Stimulated activated CD4-positive, alpha-beta T cell treated with anti-CD3 and anti-CD28 coated beads, Interleukin-2, amount 100 ng/mL, for 4 hours (primary cell): ENCODE measurements at regions not wholly inside any gene's neighbourhood (a gene's known extent, or its start where the extent isn't known, plus 50 kb on each side); places are given as distances from the start of the nearest gene placed in this dataset.
"Not testable (repeated sequence)": the region's sequence is repeated elsewhere in the genome, so short reads cannot be mapped to it uniquely, and the experiment has no call there.

Experiments
- DNase-seq: peaks from one replicate; pipeline ENCODE4 v3.0.0-alpha.2; 2020; ENCODE audit warnings: low read depth

DNA sequence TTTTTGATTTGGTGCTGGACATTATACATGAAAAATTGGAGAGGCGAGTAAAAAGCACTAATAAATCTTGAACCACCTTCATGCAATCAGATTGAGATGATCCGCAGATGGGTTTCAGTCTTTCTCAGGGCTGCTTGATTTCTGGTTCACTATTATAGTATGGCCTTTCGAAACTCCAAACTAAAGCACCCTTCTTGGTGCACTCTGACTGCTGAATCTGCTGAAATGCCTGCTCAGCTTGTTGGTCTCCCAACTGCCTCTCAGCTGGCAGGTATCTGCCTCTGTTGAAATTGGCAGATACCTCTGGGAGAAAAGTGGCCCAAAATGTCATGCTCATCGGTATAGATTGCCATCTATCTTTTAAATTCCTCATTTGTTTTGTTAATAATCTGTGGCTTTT is 102.5 kb upstream of the WIPF3 start:
- not testable (repeated sequence) for DNase-seq

DNA sequence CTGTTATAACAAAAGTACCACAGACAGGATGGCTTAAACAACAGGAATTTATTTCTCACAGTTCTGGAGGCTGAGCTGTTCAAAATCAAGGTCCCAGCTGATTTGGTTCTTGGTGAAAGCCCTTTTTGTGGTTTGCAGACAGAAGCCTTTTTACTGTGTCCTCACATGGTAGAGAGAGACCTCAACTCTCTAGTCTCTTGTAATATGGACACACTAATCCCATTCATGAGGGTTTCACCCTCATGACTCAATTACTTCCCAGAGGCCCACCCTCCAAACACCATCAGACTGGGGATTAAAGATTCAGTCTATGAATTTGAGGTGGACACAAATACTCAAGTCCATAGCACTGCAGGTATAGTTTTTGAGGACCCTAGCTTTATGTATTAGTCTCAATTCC is 97.3 kb upstream of the WIPF3 start:
- not testable (repeated sequence) for DNase-seq

GRCh38 chr7:29723127-29723526 is 83.2 kb upstream of the WIPF3 start:
- DNase-seq, result not testable (repeated sequence)

DNA sequence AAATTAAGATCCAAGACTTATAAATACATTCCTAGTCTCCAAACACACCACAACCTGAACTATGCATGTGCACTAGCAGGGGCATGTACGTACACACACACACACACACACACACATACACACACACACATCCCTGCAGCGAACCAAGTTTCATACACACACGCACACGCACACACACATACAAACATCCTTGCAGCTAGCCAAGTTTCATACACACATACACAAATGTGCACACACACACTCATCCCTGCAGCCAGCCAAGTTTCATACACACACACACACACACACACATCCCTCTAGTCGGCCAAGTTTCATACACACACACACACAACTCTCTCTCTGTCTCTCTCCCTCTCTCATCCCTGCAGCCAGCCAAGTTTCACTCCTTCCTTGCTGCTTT is 82.7 kb upstream of the WIPF3 start:
- no peak for DNase-seq

- not testable (repeated sequence) for DNase-seq
Observed at GRCh38 chr7:29729534-29730165, 76.7 kb upstream of the WIPF3 start.

DNA sequence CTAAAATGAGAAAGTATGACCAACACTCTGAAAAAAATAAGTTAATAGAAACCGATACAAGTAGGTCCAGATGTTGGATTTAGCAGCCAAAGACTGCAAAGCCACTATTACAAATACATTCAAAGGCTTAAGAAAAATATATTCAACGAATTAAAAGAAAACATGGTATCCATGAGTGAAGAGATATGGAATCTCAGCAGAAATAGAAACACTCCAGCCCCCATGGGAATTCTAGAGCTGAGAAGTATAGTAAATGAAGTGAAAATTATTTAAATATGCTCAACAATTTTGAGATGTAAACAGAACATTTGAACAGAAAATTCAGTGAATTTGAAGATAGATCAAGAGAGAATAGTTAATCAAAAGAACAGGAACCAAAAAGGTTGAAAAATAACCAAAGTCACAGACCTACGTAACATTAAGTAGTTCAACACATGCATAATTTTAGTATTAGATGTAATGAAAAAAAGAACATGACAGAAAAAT is 72.0 kb upstream of the WIPF3 start:
- DNase-seq, result no peak

DNA sequence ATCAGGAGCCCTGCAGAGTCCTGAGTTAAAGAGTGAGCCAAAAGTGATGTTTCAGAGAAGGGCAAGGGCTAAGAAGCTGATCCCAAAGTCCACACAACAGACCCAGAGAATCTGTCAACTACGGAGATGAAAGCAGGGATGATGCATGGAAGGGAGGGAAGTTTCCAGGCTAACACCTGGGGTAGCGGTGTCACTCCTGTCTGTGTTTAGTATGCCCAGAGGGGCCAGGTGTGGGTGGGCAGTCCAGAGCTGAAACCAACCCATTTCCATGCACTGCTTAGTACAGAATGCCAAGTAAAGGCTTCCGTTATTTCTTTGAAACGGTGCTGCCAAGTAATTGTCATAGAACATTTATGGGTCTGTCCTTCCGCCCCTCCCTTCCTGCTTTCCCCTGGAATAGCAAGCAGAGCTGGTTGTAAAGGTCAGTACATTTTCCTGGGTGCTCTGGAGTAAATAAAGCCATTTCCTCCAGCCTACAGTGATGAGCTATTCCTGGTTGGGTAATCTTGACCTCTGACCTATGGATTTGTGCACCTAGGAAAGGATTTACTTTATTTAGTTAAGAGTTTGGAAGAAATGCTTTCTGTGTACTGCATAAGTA is 58.6 kb upstream of the WIPF3 start:
- DNase-seq, result not testable (repeated sequence)

- DNase-seq, result no peak
Observed at GRCh38 chr7:29748286-29749099, 57.8 kb upstream of the WIPF3 start.

GRCh38 chr7:29749701-29750321 is 56.5 kb upstream of the WIPF3 start:
- DNase-seq, result no peak

- DNase-seq, result not testable (repeated sequence)
Observed at GRCh38 chr7:29750373-29750940, 55.9 kb upstream of the WIPF3 start.

- not testable (repeated sequence) for DNase-seq
Observed at GRCh38 chr7:29751012-29751411, 55.3 kb upstream of the WIPF3 start.

GRCh38 chr7:29754874-29755490 is 51.3 kb upstream of the WIPF3 start:
- no peak for DNase-seq
